ENCODE measurements at regions not wholly inside any gene's neighbourhood (a gene's known extent, or its start where the extent isn't known, plus 50 kb on each side); places are given as distances from the start of the nearest gene placed in this dataset.

- TF ChIP-seq EP300 (IDR thresholded peaks at IDR 0.05) (no peak), CTCF (IDR thresholded peaks at IDR 0.05) (no peak)
Observed at GRCh38 chr6:102333736-102334135, 940.2 kb downstream of the GRIK2 start.

All from tibial nerve (tissue), 4 donors.